Middle frontal gyrus (tissue), 1 donor: ENCODE measurements at regions not wholly inside any gene's neighbourhood (a gene's known extent, or its start where the extent isn't known, plus 50 kb on each side); places are given as distances from the start of the nearest gene placed in this dataset.
"Not testable (repeated sequence)": the region's sequence is repeated elsewhere in the genome, so short reads cannot be mapped to it uniquely, and the experiment has no call there.

Experiments
- DNase-seq: peaks from one replicate; pipeline ENCODE4 v3.0.0-alpha.2; 2015; ENCODE audit warnings: low spot score; ENCODE audit errors: extremely low spot score

- no peak for DNase-seq
Observed at GRCh38 chr6:94713446-94713845, 863.9 kb upstream of the MANEA start.

- no peak for DNase-seq
Observed at GRCh38 chr6:94698773-94699172, 878.6 kb upstream of the MANEA start.

DNA sequence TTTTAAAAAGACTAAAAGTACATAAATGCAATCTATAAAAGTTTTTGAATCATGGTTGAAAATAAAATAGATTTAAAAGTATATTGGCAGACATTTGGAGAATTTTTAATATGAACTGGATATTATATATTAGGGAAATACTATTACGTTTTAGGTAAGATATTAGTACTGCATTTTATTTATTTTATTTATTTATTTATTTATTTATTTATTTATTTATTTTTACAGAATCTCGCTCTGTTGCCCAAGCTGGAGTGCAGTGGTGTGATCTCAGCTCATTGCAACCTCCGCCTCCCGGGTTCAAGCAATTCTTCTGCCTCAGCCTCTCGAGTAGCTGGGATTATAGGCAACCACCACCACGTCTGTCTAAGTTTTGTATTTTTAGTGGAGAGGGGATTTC is 890.1 kb upstream of the MANEA start:
- not testable (repeated sequence) for DNase-seq

- no peak for DNase-seq
Observed at GRCh38 chr6:94683409-94683808, 893.9 kb upstream of the MANEA start.

DNA sequence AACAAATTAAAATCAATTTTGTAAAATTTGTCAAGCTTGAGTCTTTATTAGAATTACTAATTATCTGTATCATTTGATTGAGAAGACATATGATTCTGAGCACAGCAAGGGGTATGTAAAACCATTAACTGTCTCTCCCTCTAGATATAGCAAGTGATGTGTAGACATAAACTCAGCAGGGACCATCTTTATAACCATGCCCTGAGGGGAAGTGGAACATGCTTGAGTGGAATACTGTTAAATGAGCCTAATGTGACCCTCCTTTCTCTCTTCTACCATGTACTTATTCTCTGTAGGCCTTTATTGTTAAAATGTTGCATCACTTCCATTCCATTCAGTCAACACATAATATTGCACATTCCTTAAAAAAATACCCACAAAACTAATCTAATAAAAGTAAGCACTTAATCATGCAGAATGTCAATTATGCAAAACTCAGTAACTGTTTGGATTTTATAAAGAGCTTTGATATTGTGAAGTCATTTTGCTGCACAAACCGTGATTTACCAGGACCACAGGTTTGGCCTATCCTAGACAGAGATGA is 896.6 kb upstream of the MANEA start:
- no peak for DNase-seq

DNA sequence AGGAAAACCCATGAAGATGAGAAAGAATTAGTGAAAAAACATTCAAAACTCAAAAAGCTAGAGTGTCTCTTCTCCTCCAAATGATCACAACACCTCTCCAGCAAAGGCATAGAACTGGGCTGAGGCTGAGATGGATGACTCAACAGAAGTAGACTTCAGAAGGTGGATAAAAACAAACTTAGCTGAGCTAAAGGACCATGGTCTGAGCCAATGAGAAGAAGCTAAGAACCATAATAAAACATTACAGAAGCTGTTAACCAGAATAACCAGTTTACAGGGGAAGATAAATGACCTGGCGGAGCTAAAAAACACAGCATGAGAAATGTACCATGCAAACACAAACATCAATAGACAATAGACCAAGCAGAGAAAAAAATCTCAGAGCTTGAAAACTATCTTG is 904.1 kb upstream of the MANEA start:
- DNase-seq, result no peak

DNA sequence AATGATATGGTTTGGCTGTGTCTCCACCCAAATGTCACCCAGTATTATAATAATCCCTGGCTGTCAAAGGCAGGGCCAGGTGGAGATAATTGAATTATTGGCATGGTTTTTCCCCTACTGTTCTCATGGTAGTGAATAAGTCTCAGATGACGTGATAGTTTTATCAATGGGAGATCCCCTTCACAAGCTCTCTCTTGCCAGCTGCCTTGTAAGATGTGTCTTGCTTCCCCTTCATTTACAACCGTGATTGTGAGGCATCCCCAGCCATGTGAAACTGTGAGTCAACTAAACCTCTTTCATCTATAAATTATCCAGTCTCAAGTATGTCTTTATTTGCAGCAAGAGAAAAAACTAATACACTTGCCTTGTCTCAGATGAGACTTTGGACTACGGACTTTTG is 907.3 kb upstream of the MANEA start:
- DNase-seq, result no peak

DNA sequence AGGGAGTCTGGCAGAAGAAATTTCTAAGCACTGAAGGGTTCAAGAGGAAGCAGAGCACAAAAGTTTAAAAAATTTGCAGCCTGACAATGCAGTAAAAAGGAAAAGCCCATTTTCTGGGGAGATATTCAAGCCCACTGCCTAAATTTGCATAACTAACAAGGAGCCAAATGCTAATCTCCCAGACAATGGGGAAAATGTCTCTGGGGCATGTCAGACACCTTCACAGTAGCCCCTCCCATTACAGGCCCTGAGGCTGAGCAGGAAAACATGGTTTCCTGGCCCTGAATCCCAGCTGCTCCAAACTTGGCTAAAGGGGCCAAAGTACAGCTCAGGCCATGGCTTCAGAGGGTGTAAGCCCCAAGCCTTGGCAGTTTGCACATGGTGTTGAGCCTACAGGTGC is 908.5 kb upstream of the MANEA start:
- no peak for DNase-seq

- DNase-seq, result no peak
Observed at GRCh38 chr6:94658929-94659328, 918.4 kb upstream of the MANEA start.

- no peak for DNase-seq
Observed at GRCh38 chr6:94651239-94651638, 926.1 kb upstream of the MANEA start.

DNA sequence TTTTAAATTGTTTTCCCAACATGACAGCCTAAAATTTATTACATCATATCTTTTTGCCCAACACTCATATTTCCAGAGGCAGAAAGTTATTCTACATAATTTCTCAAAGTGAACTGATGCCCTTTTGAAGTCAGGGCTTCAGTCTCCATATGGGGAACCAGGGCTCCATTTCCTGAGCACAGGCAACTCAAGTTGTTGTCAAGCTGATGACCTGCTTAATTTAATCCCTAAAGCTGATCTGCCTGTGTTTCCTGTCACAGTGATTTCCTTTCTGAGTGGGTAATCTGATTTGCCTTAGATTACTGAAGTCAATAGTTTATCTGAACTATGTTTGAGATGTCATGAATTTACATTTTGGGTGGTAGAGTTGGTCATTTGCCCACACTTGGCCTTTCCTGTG is 932.1 kb upstream of the MANEA start:
- no peak for DNase-seq

- no peak for DNase-seq
Observed at GRCh38 chr6:94639564-94639963, 937.8 kb upstream of the MANEA start.

DNA sequence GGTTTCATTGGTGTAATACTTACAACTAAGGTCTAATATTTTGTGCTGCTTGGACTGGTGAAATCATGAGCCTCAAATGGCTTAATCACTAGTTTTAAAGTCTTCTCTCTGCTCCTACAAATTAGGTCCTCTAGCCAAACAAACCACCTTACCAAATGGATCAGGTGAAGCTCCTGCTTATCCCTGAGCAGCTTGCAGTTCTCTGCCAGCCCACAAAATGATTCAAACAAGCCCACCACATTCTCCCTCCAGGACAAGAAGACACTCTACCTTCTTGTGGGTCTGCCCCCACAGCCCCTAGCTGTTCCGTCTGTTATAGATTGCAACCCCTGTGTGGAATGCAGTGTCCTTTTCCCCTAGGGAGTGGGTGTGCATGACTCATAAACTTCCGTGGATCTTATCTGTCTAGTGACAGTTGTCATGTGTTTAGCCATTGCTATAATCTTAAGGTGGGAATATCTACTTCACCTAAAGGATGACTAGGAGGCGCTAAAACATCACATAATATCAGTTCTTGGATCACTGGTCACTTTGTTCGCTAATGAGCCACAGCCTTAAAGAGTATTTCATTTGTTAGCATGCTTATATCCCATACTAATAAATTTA is 940.5 kb upstream of the MANEA start:
- no peak for DNase-seq

DNA sequence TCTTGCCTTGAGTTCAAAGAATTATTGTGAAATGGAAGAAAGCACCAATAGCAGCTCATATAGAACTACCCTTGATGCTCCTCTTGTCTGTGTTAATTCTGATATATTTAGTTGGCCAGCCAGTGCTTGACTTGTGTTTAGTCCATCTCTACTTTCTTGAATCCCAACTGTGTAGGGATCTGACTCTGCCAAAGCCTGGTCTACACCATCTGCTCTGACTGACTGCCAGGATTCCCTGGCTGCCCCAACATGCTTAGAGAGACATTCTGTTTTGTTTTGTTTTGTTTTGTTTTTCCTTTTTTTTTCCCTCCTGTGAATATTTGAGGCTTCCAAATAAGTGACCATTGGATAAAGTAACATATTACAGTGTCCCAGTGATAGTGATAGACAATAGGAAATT is 953.7 kb upstream of the MANEA start:
- DNase-seq, result no peak

DNA sequence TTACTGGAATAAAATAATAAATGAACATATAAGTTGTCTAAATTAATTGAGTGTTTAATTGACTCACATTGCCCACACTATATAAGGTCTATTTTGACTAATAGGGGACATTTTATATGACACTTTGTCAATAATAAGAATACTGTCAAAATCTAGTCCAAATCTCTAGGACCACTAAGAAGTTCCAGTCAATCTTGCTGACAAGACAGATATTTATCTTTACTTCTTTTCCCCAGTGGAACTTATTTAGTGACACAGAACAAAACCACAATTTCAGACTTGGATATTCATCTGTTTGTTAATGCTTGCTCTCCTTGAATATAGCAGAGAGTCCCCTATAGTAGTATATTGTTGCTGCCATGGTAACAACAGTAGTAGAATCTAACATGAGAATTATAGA is 954.6 kb upstream of the MANEA start:
- DNase-seq, result no peak

DNA sequence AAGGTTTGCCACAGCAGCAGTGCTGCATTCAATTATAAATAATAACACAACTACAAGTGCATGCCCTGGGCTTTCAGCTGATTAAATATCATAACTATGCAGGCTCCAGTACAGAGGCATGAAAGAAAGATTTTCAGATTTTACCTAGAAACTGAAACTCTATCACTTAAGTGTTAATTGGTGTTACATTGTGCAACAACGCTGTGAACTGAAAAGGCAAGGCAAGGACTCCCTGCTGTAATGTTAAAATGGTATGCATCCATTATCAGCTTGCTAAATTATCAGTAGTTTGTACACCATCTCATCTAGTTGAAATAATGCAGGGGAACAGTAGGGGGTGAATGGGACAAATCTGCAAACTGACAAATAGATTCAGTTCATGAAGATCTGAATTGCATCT is 976.7 kb upstream of the MANEA start:
- no peak for DNase-seq

DNA sequence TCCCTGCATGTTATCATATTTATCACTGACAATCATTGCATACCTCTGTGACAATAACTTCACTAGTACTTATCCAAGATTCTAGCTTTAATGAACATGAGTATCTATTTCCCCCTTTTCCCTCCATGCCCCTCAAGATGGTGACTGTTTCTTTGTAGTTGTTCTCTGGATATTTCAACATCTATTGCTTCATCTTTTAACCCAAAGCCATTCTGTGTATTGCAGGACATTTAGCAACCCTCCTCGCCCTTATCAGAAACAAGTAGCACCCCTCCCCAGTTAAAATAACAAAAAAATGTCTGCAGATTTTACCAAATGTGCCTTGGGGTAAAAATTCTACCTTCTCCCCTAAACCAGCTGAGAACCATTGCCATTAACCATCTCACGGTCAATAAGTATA is 979.8 kb upstream of the MANEA start:
- DNase-seq, result no peak

- no peak for DNase-seq
Observed at GRCh38 chr6:94590416-94590815, 986.9 kb upstream of the MANEA start.

DNA sequence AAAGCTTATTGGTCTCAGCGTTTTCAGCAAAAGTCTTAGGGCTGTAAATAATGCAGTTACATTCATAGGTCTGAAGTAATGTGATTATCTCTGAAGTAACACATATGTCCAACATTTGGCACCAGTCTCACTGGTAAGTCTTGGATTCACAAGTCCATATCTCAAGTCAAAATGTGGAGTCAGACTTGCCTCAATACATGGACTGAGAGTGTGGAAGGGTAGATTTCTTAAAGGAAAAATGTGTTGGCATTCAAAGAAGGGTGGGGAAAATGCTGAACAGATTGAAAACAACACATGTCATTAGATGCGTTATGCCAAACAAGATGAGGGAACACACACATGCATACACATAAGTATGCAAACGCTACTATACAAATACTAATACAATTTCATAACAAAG is 989.0 kb upstream of the MANEA start:
- no peak for DNase-seq

DNA sequence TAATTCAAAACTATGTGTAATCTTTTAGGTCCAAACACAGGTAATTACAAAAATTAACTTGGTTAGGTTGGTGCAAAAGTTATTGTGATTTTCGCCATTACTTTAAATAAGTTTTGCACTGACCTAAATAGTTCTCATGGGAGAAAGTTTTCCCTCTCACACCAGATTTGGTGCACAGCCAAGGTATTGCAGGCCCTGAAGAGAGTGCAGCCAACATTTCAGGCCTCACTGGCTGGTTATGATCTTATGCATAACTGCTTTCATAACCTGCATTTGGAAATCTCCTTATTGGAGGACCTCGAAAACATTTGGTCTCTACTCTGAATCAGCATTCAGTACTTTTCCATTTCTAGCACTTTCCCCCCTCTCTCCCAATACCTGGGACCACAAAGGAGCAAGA is 993.1 kb upstream of the MANEA start:
- no peak for DNase-seq

DNA sequence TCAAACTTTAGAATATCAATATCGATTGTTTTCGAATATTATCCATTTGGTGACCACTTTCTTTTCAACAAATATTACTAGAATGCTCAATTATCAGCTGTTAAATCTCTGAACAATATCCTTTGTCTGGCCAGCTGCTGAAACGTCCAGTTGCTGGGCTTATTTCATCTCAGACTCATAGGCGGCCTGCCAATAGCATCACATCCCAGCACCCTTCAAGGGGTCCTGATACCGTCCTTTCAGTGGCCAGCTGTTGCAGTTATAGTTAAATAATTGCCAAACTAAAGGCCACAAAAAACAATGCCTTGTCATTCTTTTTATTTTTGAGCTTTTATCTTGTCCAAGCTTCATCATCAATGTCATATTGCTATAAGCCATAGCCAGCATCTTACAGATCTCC is 1006.8 kb upstream of the MANEA start:
- peak; percentile 19 for DNase-seq

DNA sequence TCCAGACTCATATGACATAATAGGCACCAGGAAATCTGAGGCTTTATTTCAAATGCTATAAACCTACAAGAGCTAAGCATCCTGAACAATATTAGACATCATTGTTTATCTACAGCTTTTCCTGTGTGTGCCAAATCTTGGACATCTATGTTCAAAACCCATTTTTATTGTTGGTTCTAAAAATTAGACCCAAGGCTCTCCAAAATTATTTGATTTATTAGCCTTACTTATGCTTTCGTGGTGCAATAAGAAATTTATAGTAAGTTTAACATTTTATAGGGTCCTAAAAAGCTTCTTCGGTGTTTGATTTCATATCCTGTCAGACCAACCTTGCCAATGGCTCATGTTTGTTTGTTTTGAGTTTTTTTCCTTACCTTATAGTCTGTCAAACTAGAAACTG is 1014.5 kb upstream of the MANEA start:
- DNase-seq, result no peak

DNA sequence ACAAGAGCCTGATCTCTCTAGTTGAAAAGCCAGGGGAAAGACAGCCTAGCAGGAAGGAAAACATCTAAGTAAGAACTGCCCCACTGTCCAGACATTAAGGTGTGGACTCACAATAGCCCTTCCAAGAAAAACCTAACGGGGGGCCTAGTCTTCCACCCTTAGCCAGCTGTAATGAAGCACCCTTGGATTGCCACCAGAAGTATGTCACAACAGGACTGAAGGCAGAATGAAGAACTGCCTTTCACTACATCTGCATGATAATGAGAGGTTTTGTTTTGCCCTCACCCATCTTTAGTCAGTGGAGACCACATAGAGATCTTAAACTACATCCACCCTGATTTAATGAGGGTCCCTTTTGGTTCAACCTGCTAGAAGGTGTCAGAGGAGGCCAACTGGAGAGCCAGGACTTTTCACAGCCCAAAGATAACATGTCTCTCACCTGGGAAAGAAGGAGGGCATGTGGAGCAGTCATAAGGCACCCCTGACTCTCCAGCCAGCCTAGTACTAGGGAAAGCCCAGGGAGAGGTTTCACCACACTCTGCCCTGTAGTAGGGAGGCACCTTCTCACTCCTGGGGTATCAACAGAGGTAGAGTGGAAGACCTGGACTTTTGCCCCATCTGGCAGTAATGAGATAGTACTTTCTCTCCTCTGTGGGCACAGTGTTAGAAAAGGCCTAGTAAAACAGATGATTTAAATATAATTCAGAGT is 1017.4 kb upstream of the MANEA start:
- DNase-seq, result no peak
